Neural cell (in vitro differentiated cells): ENCODE measurements at regions not wholly inside any gene's neighbourhood (a gene's known extent, or its start where the extent isn't known, plus 50 kb on each side); places are given as distances from the start of the nearest gene placed in this dataset.

Experiments used
- H2AFZ ChIP-seq: fragments of 200-600, 300-800 bp; sonication (generic), shearing (Covaris generic); 2 replicates; pipeline ENCODE4 v1.6.0; 2014; ENCODE audit warnings: low read depth, mild to moderate bottlenecking, antibody characterized with exemption, low read length, moderate library complexity
- H3F3A ChIP-seq: fragments of 200-600 bp; shearing (Covaris generic); 2 replicates; pipeline ENCODE4 v1.6.1; 2016; ENCODE audit warnings: mild to moderate bottlenecking, moderate library complexity, mixed read lengths, antibody characterized with exemption, low read length; ENCODE audit not compliant: insufficient read depth, poor library complexity, severe bottlenecking
- H3K27ac ChIP-seq: fragments of 200-600, 300-800 bp; sonication (generic), shearing (Covaris generic); 2 replicates; pipeline ENCODE4 v1.5.1; 2014; ENCODE audit warnings: mild to moderate bottlenecking, low read length, moderate library complexity
- H3K27me3 ChIP-seq: fragments of 300-800, 200-600 bp; sonication (generic), shearing (Covaris generic); 2 replicates; pipeline ENCODE4 v1.6.0; 2014; ENCODE audit warnings: mild to moderate bottlenecking, low read depth, low read length, moderate library complexity; ENCODE audit not compliant: insufficient read depth
- H3K36me3 ChIP-seq: fragments of 300-800, 200-600 bp; sonication (generic), shearing (Covaris generic); 2 replicates; pipeline ENCODE4 v1.5.1; 2014; ENCODE audit warnings: mild to moderate bottlenecking, antibody characterized with exemption, low read length, moderate library complexity; ENCODE audit not compliant: insufficient read depth
- H3K4me2 ChIP-seq: fragments of 300-800, 200-600 bp; sonication (generic), shearing (Covaris generic); 2 replicates; pipeline ENCODE4 v1.6.0; 2014; ENCODE audit warnings: mild to moderate bottlenecking, low read length
- H3K4me3 ChIP-seq: fragments of 300-800, 200-600 bp; sonication (generic), shearing (Covaris generic); 2 replicates; pipeline ENCODE4 v1.5.1; 2014; ENCODE audit warnings: mild to moderate bottlenecking, low read length, moderate library complexity
- H3K79me2 ChIP-seq: fragments of 200-600 bp; shearing (Covaris generic); replicated peaks from 2 replicates; pipeline ENCODE4 v1.6.0; 2014; ENCODE audit warnings: mild to moderate bottlenecking, low read length, moderate library complexity; ENCODE audit not compliant: insufficient read depth
- H3K9ac ChIP-seq: fragments of 300-800, 200-600 bp; sonication (generic), shearing (Covaris generic); 2 replicates; pipeline ENCODE4 v1.6.1; 2016; ENCODE audit warnings: mild to moderate bottlenecking, low read length, mixed read lengths
- H3K9me2 ChIP-seq: fragments of 200-600 bp; shearing (Covaris generic); 2 replicates; pipeline ENCODE4 v1.6.1; 2016; ENCODE audit warnings: mild to moderate bottlenecking, low read length, mixed read lengths; ENCODE audit not compliant: insufficient read depth
- H3K9me3 ChIP-seq: fragments of 200-600, 300-800 bp; sonication (generic), shearing (Covaris generic); 2 replicates; pipeline ENCODE4 v1.6.1; 2016; ENCODE audit warnings: mild to moderate bottlenecking, mixed run types, low read length, moderate library complexity, mixed read lengths
- H4K20me1 ChIP-seq: fragments of 200-600 bp; shearing (Covaris generic); 2 replicates; pipeline ENCODE4 v1.6.1; 2016; ENCODE audit warnings: mild to moderate bottlenecking, mixed run types; ENCODE audit not compliant: insufficient read depth
- EP300 ChIP-seq: fragments of 450-650 bp; conservative IDR thresholded peaks from 2 replicates; pipeline ENCODE4 v1.6.1; 2014; ENCODE audit warnings: antibody characterized with exemption, mild to moderate bottlenecking, moderate library complexity; ENCODE audit not compliant: poor library complexity, severe bottlenecking
- EZH2 ChIP-seq: fragments of 200-600, 300-800 bp; shearing (Covaris generic), sonication (generic); IDR thresholded peaks from 2 replicates; pipeline ENCODE4 v1.6.1; 2014; ENCODE audit warnings: antibody characterized with exemption, low read length, borderline replicate concordance, mild to moderate bottlenecking; ENCODE audit not compliant: insufficient read depth, poor library complexity, severe bottlenecking
- MXI1 ChIP-seq: fragments of 450-650 bp; conservative IDR thresholded peaks from 2 replicates; pipeline ENCODE4 v1.6.1; 2014; ENCODE audit warnings: antibody characterized with exemption, mild to moderate bottlenecking; ENCODE audit not compliant: poor library complexity, severe bottlenecking
- POLR2AphosphoS5 ChIP-seq: IDR thresholded peaks from 2 replicates; pipeline ENCODE4 v1.6.1; 2012
- RAD21 ChIP-seq: fragments of 450-650 bp; conservative IDR thresholded peaks from 2 replicates; pipeline ENCODE4 v1.6.1; 2014; ENCODE audit warnings: antibody characterized with exemption, mild to moderate bottlenecking, moderate library complexity
- SMC3 ChIP-seq: fragments of 450-650 bp; conservative IDR thresholded peaks from 2 replicates; pipeline ENCODE4 v1.6.1; 2014; ENCODE audit warnings: antibody characterized with exemption, mild to moderate bottlenecking, moderate library complexity; ENCODE audit not compliant: poor library complexity
- TAF1 ChIP-seq: IDR thresholded peaks from 2 replicates; pipeline ENCODE4 v1.6.1; 2012; ENCODE audit warnings: low read depth
- TF ChIP-seq, protein P1 (sequence below): fragments of 450-650 bp; IDR thresholded peaks from 2 replicates; pipeline ENCODE4 v1.5.1; 2014; ENCODE audit warnings: antibody characterized with exemption, mild to moderate bottlenecking, moderate library complexity; ENCODE audit not compliant: poor library complexity, severe bottlenecking
- TF ChIP-seq, protein P2 (sequence below): IDR thresholded peaks from 2 replicates; pipeline ENCODE4 v1.6.1; 2012; ENCODE audit warnings: borderline replicate concordance

DNA sequence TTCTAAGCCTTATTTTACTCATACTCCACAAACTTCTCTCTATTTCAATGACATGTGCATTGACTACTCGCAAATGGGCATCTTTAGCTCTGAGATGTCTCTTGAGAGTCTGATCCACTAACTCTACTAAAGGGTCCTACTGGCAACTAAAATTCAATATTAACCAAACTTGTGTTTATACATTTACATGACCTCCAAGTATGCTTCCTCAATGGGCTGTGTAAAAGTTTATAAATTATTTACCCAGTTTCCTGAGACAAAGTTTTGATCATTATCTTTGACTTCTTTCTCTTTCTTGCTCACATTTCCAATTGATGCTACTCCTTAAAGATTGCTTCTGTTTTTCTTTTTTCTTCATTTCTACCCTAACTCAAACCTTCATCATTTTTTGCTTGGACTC lies 510.1 kb upstream of the DAB2 start:
- Histone ChIP-seq H3K4me2 (no peak overlapping the region), H3K9me2 (no peaks in the 10 kb centered on the region), H3K27me3 (no peaks in the 10 kb centered on the region), H4K20me1 (no peaks in the 10 kb centered on the region), H3K27ac (no peak overlapping the region), H3F3A (no peaks in the 10 kb centered on the region), H3K4me3 (no peak overlapping the region), H3K79me2 (no peaks in the 10 kb centered on the region), H2AFZ (no peak overlapping the region), H3K36me3 (no peaks in the 10 kb centered on the region), H3K9ac (no peak overlapping the region), H3K9me3 (no peaks in the 10 kb centered on the region)
- no peak for TF ChIP-seq RAD21
- no peak for TF ChIP-seq MXI1
- TF ChIP-seq EP300, result no peak
- TF ChIP-seq, protein P1, sequence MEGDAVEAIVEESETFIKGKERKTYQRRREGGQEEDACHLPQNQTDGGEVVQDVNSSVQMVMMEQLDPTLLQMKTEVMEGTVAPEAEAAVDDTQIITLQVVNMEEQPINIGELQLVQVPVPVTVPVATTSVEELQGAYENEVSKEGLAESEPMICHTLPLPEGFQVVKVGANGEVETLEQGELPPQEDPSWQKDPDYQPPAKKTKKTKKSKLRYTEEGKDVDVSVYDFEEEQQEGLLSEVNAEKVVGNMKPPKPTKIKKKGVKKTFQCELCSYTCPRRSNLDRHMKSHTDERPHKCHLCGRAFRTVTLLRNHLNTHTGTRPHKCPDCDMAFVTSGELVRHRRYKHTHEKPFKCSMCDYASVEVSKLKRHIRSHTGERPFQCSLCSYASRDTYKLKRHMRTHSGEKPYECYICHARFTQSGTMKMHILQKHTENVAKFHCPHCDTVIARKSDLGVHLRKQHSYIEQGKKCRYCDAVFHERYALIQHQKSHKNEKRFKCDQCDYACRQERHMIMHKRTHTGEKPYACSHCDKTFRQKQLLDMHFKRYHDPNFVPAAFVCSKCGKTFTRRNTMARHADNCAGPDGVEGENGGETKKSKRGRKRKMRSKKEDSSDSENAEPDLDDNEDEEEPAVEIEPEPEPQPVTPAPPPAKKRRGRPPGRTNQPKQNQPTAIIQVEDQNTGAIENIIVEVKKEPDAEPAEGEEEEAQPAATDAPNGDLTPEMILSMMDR, result no peak
- no peak for TF ChIP-seq POLR2AphosphoS5
- TF ChIP-seq, protein P2, sequence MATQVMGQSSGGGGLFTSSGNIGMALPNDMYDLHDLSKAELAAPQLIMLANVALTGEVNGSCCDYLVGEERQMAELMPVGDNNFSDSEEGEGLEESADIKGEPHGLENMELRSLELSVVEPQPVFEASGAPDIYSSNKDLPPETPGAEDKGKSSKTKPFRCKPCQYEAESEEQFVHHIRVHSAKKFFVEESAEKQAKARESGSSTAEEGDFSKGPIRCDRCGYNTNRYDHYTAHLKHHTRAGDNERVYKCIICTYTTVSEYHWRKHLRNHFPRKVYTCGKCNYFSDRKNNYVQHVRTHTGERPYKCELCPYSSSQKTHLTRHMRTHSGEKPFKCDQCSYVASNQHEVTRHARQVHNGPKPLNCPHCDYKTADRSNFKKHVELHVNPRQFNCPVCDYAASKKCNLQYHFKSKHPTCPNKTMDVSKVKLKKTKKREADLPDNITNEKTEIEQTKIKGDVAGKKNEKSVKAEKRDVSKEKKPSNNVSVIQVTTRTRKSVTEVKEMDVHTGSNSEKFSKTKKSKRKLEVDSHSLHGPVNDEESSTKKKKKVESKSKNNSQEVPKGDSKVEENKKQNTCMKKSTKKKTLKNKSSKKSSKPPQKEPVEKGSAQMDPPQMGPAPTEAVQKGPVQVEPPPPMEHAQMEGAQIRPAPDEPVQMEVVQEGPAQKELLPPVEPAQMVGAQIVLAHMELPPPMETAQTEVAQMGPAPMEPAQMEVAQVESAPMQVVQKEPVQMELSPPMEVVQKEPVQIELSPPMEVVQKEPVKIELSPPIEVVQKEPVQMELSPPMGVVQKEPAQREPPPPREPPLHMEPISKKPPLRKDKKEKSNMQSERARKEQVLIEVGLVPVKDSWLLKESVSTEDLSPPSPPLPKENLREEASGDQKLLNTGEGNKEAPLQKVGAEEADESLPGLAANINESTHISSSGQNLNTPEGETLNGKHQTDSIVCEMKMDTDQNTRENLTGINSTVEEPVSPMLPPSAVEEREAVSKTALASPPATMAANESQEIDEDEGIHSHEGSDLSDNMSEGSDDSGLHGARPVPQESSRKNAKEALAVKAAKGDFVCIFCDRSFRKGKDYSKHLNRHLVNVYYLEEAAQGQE, result no peak
- no peak for TF ChIP-seq EZH2
- TF ChIP-seq SMC3, result no peak
- no peak for TF ChIP-seq TAF1

DNA sequence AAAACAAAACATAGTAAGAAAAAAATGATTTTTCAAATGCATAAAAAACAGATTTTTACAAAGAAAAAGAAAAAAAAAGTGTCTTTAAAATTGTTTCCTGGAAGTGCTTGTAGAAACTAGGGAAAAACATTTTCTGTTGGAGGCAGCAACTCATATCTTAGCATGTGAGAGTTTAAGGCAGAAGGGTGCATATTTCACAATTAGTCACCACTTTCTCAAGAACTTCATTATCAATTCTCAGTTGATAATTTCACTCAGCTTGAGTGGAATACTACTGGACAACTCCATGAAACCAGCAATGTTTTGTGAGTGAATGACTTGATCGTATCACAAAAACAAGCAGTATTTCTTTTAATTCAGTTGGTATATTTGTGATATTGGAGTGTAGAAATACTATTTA lies 508.3 kb upstream of the DAB2 start:
- Histone ChIP-seq H3K27ac (no peak overlapping the region), H3K9me2 (no peaks in the 10 kb centered on the region), H3K79me2 (no peaks in the 10 kb centered on the region), H3F3A (no peaks in the 10 kb centered on the region), H3K4me3 (no peak overlapping the region), H4K20me1 (no peaks in the 10 kb centered on the region), H2AFZ (no peak overlapping the region), H3K27me3 (no peaks in the 10 kb centered on the region), H3K4me2 (no peak overlapping the region), H3K9me3 (no peaks in the 10 kb centered on the region), H3K36me3 (no peaks in the 10 kb centered on the region), H3K9ac (no peak overlapping the region)
- TF ChIP-seq, protein P1, result no peak
- TF ChIP-seq MXI1, result no peak
- TF ChIP-seq, protein P2, result no peak
- TF ChIP-seq EP300, result no peak
- no peak for TF ChIP-seq TAF1
- no peak for TF ChIP-seq RAD21
- TF ChIP-seq EZH2, result no peak
